GM20431 (cell line): ENCODE measurements at regions not wholly inside any gene's neighbourhood (a gene's known extent, or its start where the extent isn't known, plus 50 kb on each side); places are given as distances from the start of the nearest gene placed in this dataset.

Source experiments
- in situ Hi-C: fragments of 300-500 bp; cut with MseI, MboI; formaldehyde crosslinking; loops from one replicate; pipeline ENCODE4 v1.15.0; 2020; ENCODE audit warnings: low sequenced_read_pairs; ENCODE audit not compliant: unreplicated experiment

DNA sequence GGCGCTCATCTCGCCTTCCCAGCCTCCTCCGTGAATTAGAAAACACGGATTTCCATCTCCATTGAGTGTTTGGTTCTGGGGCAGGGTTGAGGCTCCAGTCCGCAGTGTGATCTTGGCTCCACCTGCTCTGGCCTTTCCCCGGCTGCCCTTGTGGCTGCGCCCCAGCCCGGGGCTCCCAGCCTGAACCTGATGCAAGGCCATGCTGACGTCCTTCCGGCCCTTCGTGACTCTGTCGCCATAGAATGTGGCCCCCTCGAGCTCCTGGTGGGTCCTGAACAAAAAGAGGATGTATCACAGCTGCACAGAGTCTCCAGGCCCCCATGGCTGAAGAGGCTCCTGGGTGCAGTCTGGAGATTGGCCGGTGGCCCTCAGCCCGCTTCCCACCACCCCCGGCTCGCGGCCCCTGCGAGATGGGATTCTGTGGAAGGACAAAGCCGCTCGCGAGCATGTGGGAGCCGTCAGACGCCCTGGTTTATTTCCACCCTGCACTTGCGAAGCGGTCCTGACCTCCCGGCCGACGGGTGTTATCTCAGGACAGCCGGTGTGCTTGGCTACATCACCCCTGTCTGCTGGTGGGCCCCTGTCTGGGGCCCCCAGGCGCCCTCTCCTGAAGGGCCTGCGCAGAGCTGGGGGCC lies 1214.0 kb downstream of the BRD1 start:
- in situ Hi-C loops: no loop called here

DNA sequence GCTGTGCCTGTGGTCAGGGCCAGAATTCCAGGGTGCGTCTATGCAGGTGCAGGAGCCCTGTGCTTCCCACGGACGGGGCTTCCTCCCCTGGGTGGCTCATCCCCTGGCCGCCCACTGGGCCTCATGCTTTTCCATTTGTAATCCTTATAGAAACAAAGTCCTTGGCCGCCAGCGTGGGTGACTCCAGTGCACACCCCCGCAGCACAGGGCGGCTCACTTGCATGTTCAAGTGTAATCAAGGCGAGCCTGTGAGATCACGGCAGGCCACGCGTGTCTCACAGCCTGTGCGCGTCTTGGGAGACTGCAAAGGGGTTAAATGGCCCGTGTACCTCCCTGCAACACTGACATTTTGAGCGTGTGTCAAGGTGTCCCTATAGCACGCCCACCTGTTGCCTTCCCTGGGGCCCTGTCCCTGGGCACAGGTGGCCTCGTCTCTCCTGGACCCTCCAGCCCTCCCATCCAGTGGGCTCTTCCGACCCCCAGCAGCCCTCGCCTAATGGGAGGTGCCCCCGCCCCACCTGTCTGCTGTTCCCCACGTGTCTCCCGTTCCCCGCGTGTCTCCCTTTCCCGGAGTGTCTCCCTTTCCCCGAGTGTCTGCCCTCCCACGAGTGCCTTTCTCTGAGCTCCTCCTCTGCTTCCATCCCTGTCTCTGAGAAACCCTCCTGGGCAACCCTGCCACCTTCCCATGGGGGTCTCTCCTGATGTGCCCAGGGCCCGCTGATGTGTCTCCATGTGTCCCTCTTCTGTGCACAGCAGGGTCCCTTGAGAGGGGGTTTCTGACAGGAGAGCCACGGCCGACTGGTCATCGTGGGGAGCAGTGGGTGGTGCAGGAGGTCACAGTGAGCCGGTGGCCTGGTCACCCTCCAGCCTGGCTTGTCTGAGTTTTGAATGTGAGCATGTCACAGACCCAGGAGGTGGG lies 1215.3 kb downstream of the BRD1 start:
- in situ Hi-C loops: no loop called here

DNA sequence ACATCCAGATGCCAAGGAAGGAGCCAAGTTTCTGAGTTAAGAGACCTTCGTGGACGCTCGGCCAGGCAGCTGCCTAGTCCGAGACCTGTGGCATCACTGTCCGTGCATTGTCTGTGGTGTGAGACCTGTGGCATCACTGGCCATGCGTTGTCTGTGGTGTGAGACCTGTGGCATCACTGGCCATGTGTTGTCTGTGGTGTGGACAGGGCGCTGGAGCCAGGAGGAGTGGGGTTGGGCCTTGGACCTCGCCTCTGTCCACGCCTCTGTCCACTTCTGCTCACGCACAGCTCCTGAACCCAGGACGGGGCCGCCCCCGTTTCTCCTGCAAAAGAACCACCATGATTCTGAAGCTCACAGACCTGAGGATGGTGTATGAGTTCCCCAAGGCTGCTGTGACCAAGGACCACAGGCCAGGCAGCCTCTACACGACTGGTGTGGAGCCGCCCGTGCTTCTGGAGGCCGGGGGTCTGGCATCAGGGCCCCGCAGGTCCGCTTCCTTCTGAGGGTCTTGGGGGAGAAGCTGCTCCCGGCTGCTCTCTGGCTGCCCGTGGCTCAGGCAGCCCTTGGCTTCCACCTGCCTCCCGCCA lies 1218.3 kb downstream of the BRD1 start:
- in situ Hi-C loops: no loop called here

DNA sequence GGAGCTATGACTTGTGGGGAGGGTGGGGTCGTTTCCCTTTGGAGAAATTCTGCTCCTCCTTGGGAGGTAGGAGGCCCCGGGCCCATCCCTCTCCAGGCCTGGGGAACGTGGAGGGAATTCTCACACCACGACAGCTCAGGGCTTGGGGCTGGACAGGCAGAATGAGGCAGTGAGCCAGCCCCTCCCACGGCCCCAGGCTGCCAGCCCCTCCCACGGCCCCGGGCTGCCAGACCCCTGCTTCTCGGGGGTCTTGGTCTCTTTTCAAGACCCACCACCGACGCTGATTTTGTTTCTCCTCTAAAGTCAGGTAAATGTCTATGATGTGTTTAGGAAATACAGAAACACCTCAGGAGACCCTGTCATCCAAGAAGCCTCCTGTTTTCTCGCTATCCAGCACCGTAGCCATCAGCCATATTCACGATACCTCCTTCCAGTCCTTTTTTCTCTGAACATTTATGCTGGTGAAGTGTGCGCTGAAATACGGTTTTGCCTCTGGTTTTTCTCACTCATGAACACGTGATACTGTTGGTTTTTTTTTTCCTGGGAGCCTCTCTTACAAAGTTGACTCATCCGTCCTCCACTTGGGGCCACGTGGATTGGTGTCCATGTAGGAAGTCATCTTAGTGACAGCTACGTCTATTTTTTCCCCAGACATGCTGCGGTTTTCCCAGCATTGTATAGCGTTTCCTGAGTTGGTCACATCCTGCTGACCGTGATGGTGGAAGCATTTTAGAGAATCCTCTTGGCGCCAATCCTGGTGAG lies 1219.6 kb downstream of the BRD1 start:
- in situ Hi-C loops: no loop called here

DNA sequence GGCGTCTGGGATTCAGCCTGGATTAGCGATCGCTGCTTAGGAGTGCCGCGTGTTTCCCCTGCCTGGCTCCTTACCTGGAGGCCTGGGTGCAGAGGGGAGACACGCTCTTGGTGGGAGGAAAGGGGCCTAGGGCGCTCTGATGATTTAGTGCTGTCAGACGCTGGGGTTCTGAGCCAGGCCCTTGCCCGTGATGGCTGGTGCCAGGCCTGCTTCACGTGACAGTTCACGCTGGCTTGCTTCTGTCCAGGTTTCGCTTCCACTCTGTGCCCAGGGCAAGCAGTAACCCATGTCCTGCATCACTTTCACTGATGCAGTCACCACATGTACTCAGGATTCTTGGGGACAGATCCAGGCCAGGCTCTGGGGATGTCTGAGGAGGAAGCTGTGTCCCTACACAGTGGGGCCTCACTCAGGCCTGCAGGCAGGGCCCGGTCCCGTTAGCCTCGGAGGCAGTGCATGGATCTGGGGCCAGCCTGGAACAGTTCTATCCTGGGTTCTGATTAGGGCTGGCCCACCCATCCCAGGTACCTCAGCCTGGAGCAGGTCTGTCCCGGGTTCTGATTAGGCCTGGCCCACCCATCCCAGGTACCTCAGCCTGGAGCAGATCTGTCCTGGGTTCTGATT lies 1220.9 kb downstream of the BRD1 start:
- in situ Hi-C loops: no loop called here

DNA sequence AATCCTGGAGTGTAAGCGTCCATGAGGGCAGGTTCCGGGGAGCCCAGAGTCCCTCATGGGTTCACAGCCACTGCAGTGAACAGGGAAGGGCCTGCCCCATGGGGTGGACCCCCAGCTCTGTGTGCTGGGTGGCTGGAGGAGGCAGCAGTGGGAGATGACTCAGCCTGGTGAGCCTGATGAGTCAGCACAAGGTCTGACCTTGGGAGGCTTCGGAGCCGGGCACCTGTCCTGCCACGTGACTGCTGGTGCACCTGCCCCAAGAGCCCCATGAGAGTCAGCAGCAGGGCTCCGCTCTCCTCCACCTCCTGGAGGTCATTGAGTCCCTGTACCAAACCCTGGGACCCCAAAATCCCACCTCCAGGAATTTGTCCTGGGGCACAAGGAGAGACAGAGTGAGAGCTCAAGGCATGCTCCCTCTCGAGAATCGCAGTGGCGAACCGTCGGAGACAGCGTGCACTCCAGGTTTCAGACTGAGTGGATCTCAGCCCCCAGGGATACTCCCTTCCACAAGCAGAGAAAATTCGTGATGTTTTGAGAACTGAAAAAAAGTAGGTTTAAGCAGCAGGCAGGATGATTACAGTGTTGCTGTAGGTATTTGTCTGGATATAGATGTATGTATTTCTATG lies 1221.7 kb downstream of the BRD1 start:
- in situ Hi-C loops: no loop called here

DNA sequence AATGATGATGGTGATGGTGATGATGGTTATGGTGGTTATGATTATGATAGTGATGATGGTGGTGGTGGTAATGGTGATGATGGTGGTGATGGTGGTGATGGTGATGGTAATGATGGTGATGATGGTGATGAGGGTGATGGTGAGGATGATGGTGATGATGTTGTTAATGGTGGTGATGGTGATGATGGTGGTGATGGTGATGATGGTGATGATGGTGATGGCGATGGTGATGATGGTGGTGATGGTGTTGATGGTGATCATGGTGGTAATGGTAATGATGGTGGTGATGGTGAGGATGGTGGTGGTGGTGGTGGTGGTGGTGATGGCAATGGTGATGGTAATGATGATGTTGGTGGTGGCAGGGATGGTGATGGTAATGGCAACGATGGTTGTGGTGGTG lies 1222.5 kb downstream of the BRD1 start:
- in situ Hi-C loops: no loop called here

DNA sequence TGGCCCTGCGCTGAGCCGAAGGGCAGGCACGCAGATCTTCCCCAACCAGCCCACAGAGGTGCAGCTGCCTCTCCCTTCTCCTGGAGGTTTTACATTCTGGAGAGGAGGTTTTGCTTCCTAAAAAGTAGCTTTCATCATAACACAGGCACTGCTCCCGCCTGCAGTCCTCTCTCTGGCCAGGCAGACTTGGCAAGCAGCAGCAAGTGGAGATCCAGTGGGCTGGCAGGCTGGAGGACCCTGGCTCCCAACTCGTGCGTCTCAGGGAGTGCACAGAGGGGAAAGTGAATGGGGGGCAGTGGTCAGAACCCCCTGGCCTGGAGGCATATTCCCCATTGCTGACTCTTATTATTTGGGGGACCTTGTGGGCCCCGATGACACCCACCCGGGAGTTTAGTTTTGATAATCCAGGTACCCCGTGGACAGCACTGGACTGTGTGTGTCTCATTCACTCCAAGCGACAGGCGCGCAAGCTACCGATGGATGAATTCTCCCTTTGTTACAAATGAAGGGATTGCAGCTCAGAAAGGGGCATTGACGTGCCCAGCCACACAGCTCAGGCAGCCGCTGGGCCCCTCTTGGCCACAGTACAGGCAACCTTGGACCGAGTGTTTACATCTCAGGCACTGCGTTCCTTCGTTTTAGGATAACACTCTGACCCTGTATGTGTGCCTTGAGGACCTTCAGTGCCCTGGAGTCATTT lies 1223.9 kb downstream of the BRD1 start:
- in situ Hi-C loops: no loop called here

DNA sequence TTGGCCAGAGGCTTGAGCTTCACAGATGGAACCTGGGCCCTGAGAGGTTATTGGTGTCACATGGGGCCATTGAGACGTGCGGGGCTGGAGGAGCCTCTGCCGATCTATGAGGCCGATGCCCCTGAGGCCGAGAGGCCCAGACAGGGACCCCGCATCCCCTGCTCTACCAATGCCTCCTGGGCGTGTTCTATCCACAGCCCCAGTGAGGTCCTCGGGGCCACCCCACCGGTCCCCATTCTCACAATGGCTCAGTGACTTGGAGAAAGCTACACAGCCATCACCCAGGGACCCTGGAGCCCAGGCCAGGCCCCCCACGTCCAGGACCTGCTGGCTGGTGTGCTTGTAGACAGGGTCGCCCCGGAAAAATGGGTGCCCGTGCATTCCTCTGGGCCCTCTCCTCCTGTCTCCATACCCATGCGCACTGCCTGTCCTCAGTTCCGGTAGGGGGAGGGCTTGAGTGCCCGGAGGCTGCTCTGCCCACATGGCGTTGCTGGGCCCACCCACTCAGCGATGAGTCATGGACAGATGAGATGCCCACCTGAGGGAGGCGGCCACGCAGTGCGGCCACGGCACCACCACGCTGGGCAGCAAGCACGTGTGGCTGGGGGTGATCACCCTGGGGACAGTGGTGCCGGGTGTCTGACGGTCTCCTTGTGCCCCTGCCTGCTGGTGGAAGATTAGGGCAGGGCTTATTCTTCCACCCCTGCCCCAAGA lies 1224.7 kb downstream of the BRD1 start:
- in situ Hi-C loops: no loop called here

DNA sequence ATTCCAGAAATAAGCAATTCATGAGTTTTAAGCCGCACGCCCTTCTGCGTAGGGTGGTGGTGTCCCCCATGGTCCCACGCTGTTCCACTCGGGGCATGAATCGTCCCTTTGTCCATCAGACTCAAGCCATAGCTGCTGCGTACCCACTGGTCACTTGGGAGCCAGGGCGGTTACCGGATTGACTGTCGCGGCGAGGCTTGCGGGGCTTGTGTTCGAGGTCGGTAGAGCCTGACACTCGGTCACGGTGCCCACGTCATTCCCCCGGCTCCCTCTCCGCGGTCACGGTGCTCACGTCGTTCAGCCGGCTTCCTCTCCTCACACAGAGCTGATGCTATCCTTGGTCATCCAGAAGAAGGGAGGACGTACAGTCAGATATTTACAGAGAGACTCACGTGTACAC lies 1227.0 kb downstream of the BRD1 start:
- in situ Hi-C loops: no loop called here

DNA sequence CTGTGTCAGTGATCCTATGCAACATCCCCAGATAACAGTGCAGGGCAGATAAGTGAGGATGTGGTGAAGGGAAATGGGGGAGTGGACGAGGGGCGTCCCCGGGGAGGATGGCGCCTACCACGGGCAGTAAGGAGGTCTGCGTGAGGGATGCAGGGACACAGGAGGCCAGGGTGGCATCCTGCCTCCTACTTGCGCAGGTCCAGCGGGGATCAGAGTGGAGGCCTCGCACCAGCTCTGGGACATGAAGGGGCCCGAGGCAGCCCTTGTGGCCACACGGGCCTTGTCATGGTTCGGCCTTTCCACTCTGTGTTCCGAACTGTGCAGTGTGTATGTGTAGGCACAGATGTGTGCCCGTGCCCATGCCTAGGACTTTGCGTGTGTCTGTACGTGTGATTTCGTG lies 1227.5 kb downstream of the BRD1 start:
- in situ Hi-C loops: no loop called here

DNA sequence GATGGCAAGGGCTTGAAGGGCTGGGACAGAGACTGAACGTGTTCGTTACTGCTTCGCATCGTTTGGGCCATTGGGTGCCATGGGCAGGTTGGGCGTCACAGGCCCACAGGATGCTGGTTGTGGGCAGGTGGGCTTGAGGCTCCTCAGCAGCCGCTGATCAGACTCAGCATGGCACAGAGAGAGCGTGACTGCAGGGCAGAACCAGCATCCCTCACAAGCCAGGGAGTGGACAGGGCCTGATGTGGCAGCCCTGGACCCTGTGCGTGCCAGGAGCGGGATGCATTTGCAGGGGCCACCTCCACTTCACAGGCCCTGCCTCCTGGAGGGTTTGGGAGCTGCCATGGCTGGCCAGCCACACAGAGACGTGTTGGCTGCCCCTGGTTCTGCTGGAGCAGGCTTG lies 1228.3 kb downstream of the BRD1 start:
- in situ Hi-C loops: no loop called here

DNA sequence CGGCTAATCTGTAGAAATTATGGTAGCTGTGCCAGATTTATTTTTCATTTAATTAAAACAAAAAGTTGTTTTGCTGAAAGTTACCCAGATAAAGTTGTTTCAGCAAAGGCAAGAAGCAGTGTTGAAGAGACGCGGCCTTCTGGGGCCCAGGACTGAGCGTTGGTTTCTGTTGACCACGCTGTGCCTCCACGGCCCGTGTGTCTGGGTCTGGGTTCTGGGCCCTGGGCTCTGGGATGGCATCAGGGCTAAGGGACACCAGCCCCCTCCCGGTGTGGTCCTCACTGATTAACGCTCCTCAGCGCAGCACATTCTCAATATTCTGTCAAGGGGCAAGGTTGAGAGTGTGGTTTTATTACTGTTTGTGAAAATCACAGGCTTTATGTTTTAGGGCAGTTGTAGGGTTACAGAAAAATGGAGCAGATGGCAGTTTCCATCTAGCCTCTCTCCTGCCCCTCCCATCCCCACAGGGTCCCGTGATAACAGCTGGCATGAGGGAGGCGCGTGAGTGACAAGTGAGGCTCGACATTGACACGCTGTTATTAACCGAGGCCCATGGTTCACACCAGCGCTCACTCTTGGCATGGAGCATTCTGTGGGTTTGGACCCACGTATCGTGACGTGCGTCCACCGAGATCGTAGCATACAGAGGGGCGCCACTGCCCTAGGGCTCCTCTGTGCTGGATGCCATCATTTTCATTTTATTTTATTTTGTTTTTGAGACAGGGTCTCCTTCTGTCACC lies 1231.4 kb downstream of the BRD1 start:
- in situ Hi-C loops: no loop called here

DNA sequence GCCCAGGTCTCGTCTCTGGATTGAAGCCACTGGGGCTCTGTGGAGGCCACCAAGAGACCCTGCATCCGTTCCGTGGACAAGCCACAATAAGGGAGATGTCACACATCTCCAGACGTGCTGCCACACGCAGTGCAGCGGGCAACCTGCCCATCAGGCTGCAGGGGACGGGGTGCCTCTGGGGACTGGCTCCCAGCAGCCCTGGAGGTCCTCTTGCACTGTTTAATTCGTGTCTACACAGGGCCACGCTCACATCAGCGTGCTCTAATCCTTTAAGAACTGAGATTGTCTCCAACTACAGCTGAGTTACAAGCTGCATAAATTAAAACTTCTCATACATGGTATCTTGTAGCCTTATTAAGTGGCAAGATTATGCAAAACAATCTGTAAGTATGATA lies 1232.2 kb downstream of the BRD1 start:
- in situ Hi-C loops: no loop called here

DNA sequence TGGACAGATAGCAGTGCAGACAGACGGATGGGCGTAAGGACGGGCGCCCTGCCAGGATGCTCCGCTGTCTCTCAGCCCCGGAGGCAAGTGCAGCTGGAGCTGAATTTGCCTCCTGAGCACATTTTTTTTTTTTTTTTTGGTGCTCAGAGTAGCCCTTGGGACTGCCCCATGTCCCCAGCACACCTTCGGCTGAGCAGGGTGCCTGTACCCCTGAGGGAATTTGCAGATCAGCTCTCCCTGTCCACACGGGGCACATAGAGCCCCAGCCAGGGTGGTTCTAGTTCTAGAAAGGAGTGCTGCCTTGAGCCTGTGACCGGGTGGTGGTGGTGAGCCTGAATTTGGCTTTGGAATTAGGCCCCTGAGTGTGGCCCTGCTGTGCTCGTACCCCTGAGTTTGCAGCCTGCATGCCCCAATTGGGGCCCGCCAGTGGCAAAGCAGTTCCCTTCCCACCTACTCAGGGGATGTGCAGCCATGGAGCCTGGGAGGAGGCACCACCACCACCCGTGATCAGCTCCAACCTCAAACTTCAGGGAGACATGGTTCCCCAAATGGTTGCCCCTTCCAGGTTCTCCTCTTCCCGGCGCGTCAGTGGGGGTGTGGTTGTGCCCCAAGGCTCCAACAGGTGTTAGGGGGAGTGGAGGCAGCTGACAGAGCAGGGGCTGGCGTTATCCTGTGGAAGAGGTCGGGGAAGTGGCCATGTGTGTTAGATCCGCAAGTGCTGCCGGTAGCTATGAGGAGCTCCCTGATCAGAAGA lies 1232.7 kb downstream of the BRD1 start:
- in situ Hi-C loops: no loop called here

DNA sequence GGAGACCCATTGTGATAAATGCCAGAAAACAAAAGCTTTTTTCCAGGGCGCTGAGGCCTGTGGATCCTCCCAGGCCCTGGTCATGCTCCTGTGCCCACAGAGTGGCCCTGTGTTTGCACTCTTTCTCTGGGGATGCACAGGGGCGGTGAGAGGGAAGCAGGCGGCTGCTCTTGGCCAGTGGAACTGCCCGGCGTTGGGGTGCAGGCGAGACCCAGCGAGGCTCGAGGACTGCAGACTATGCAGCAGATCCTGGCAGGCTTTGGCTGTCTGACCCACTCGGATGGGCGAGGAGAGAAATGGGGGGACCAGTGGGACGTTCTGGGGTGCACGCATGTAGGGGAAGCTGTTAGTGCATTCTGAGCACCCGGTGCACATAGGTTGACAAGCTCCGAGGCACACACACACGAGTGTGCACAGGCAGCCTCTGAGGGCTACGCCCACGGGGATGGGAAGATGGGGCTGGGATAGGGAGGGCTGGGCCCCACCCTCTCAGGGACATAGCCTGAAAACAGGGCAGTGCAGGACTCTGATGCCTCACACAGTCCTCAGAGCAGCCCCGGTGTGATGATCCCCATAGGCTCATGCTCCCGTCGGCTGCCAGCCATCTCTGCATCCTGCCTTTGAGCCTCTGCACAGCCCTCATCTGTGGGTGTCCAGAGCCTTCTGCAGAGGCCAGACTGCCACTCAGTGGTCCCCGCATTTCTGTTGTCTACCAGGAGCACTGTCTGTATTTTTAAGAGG lies 1233.5 kb downstream of the BRD1 start:
- in situ Hi-C loops: no loop called here

DNA sequence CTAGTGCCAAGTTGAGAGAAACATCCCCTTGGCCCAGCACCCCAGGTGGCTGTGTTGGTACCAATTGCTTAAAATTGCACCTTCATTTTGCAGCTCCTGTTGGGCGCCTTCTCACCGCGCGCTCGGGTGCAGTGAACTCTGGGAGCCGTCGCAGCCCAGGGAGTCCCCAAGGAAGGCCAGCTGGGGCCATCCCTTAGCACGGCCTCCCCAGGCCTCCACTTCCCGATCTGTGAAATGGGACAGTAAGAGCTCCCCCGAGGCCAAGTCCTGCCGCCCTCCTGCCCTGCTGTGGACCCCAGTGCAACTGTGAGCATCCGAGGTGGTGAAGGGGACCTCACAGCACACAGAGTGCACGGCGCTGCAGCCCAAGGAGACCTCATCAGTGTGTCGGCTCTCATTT lies 1234.1 kb downstream of the BRD1 start:
- in situ Hi-C loops: no loop called here
